ENCODE measurements at regions not wholly inside any gene's neighbourhood (a gene's known extent, or its start where the extent isn't known, plus 50 kb on each side); places are given as distances from the start of the nearest gene placed in this dataset.

GRCh38 chr6:137581019-137581707, 87.0 kb upstream of the OLIG3 start (continued):
- TF ChIP-seq MAX (IDR thresholded peaks at IDR 0.05): no peak
- TF ChIP-seq CHD2 (IDR thresholded peaks at IDR 0.05; ENCODE audit: low read length): no peak
- no peak for TF ChIP-seq CBX8 (IDR thresholded peaks at IDR 0.05; ENCODE audit: borderline replicate concordance, low read depth, low read length)
- TF ChIP-seq SIX5 (IDR thresholded peaks at IDR 0.05; ENCODE audit: low read depth, low read length): no peak
- no peak for TF ChIP-seq CHD7 (IDR thresholded peaks at IDR 0.05; ENCODE audit: insufficient replicate concordance, low read length)
- no peak for TF ChIP-seq TCF12 (IDR thresholded peaks at IDR 0.05; ENCODE audit: low read depth, low read length)

Measured in H1 (cell line).